IMR-90 (cell line): ENCODE measurements at regions not wholly inside any gene's neighbourhood (a gene's known extent, or its start where the extent isn't known, plus 50 kb on each side); places are given as distances from the start of the nearest gene placed in this dataset.

ENCODE experiments used
- ATAC-seq: fragments of 200-7000 bp; cut with Tn5 transposase; 2 replicates; pipeline ENCODE4 v1.9.1; 2020; ENCODE audit warnings: low read depth, mild to moderate bottlenecking, moderate library complexity
- BruUV-seq: library from RNA; stranded (reverse); fragments of 400-500 nt; replicated peaks from 2 replicates; lab custom pipeline; 2021; lab: Mats Ljungman, UMichigan
- CTCF ChIA-PET: fragments of 300-600 bp; formaldehyde crosslinking; extraction: SDS; loops from one replicate; lab custom pipeline; 2021; ENCODE audit warnings: antibody characterized with exemption; lab: Yijun Ruan, JAX
- POLR2A ChIA-PET: fragments of 300-600 bp; sonication (Branson Sonifier 250); formaldehyde crosslinking; loops from one replicate; lab custom pipeline; 2022; ENCODE audit warnings: antibody characterized with exemption; ENCODE audit not compliant: unreplicated experiment; lab: Charles Lee
- DNase-seq: peaks from one replicate; pipeline ENCODE4 v3.0.0; 2013
- H2AFZ ChIP-seq: replicated peaks from 2 replicates; pipeline ENCODE3; 2013; ENCODE audit warnings: low read length, mild to moderate bottlenecking; ENCODE audit not compliant: poor library complexity
- H2AK5ac ChIP-seq: 2 replicates; pipeline ENCODE4 v1.6.1; 2013; ENCODE audit warnings: low read depth, low read length, inconsistent platforms
- H2AK9ac ChIP-seq: replicated peaks from 2 replicates; pipeline ENCODE3; 2013; ENCODE audit warnings: mild to moderate bottlenecking, low read depth, low read length, moderate library complexity; ENCODE audit not compliant: poor library complexity
- H2BK120ac ChIP-seq: 2 replicates; pipeline ENCODE4 v1.6.1; 2013; ENCODE audit warnings: low read depth, low read length, inconsistent platforms
- H2BK15ac ChIP-seq: 3 replicates; pipeline ENCODE4 v1.6.1; 2013; ENCODE audit warnings: low read depth, low read length, inconsistent platforms
- H2BK20ac ChIP-seq: 2 replicates; pipeline ENCODE4 v1.6.1; 2013; ENCODE audit warnings: low read depth, mild to moderate bottlenecking, inconsistent platforms, low read length, moderate library complexity
- H2BK5ac ChIP-seq: 2 replicates; pipeline ENCODE4 v1.6.1; 2013; ENCODE audit warnings: mild to moderate bottlenecking, low read depth, low read length, inconsistent platforms; ENCODE audit not compliant: poor library complexity, severe bottlenecking
- H3K14ac ChIP-seq: replicated peaks from 2 replicates; pipeline ENCODE4 v1.6.1; 2013; ENCODE audit warnings: low read depth, low read length, inconsistent platforms
- H3K18ac ChIP-seq: 2 replicates; pipeline ENCODE4 v1.6.1; 2013; ENCODE audit warnings: low read depth, low read length, control low read depth
- H3K23ac ChIP-seq: 2 replicates; pipeline ENCODE4 v1.6.1; 2013; ENCODE audit warnings: low read depth, low read length, inconsistent platforms
- H3K27ac ChIP-seq: 2 replicates; pipeline ENCODE4 v1.5.1; 2013; ENCODE audit warnings: mild to moderate bottlenecking, control low read depth, low read length; ENCODE audit not compliant: insufficient read depth
- H3K27me3 ChIP-seq: 2 replicates; pipeline ENCODE4 v1.6.1; 2013; ENCODE audit warnings: low read length; ENCODE audit not compliant: control insufficient read depth, insufficient read depth
- H3K36me3 ChIP-seq: 2 replicates; pipeline ENCODE4 v1.6.1; 2013; ENCODE audit warnings: low read length, mixed read lengths; ENCODE audit not compliant: control insufficient read depth, insufficient read depth
- H3K4ac ChIP-seq: 2 replicates; pipeline ENCODE4 v1.6.1; 2013; ENCODE audit warnings: low read depth, low read length, inconsistent platforms
- H3K4me1 ChIP-seq: 2 replicates; pipeline ENCODE4 v1.6.1; 2013; ENCODE audit warnings: low read length, mixed read lengths; ENCODE audit not compliant: control insufficient read depth, insufficient read depth
- H3K4me2 ChIP-seq: 2 replicates; pipeline ENCODE4 v1.6.1; 2013; ENCODE audit warnings: low read depth, mild to moderate bottlenecking, control low read depth, low read length, moderate library complexity
- H3K4me3 ChIP-seq: 2 replicates; pipeline ENCODE4 v1.5.1; 2013; ENCODE audit warnings: low read depth, mild to moderate bottlenecking, control low read depth, low read length, moderate library complexity; ENCODE audit not compliant: insufficient read depth
- H3K56ac ChIP-seq: 2 replicates; pipeline ENCODE4 v1.6.1; 2013; ENCODE audit warnings: low read length, inconsistent platforms; ENCODE audit not compliant: insufficient read depth; ENCODE audit errors: extremely low read depth
- H3K79me1 ChIP-seq, 2 experiments: 2 replicates each; pipeline ENCODE4 v1.6.1; 2013; ENCODE audit warnings: low read length in 2 of 2, inconsistent platforms in 1 of 2, low read depth in 1 of 2
- H3K9ac ChIP-seq: 2 replicates; pipeline ENCODE4 v1.6.1; 2013; ENCODE audit warnings: low read depth, low read length, control low read depth
- H3K9me1 ChIP-seq: 2 replicates; pipeline ENCODE4 v1.6.1; 2013; ENCODE audit warnings: low read length, inconsistent platforms; ENCODE audit not compliant: insufficient read depth
- H3K9me3 ChIP-seq: 2 replicates; pipeline ENCODE4 v1.6.1; 2013; ENCODE audit warnings: low read length; ENCODE audit not compliant: control insufficient read depth, insufficient read depth
- H4K20me1 ChIP-seq: 2 replicates; pipeline ENCODE4 v1.6.1; 2013; ENCODE audit warnings: low read length, inconsistent platforms; ENCODE audit not compliant: insufficient read depth
- H4K5ac ChIP-seq: 2 replicates; pipeline ENCODE4 v1.6.1; 2013; ENCODE audit warnings: mild to moderate bottlenecking, low read depth, low read length, control low read depth
- H4K8ac ChIP-seq, 2 experiments: 2 replicates each; pipeline ENCODE4 v1.6.1; 2013; ENCODE audit warnings: low read depth in 2 of 2, low read length in 2 of 2, control low read depth in 1 of 2, inconsistent platforms in 1 of 2
- H4K91ac ChIP-seq: 2 replicates; pipeline ENCODE4 v1.6.1; 2013; ENCODE audit warnings: low read depth, low read length, inconsistent platforms; ENCODE audit not compliant: insufficient read depth
- BHLHE40 ChIP-seq: fragments of 150-350 bp; IDR thresholded peaks from 2 replicates; pipeline ENCODE4 v1.6.1; 2016; ENCODE audit warnings: mild to moderate bottlenecking, low read depth, low read length
- CEBPB ChIP-seq: IDR thresholded peaks from 2 replicates; pipeline ENCODE4 v1.6.1; 2012; ENCODE audit warnings: low read depth, low read length, improper control_type of control experiment
- CHD1 ChIP-seq: IDR thresholded peaks from 2 replicates; pipeline ENCODE4 v1.6.1; 2012; ENCODE audit warnings: low read depth, low read length, improper control_type of control experiment
- CTCF ChIP-seq: conservative IDR thresholded peaks from 2 replicates; pipeline ENCODE4 v1.5.1; 2012; ENCODE audit warnings: mild to moderate bottlenecking, low read depth, low read length, improper control_type of control experiment
- ELK1 ChIP-seq: fragments of 150-350 bp; IDR thresholded peaks from 2 replicates; pipeline ENCODE4 v1.6.1; 2016; ENCODE audit warnings: low read depth, mild to moderate bottlenecking, low read length, moderate library complexity, borderline replicate concordance
- FOS ChIP-seq: fragments of 150-350 bp; IDR thresholded peaks from 2 replicates; pipeline ENCODE4 v1.6.1; 2016; ENCODE audit warnings: low read depth, low read length
- MAFK ChIP-seq: IDR thresholded peaks from 2 replicates; pipeline ENCODE4 v1.6.1; 2012; ENCODE audit warnings: low read depth, low read length, improper control_type of control experiment
- MAZ ChIP-seq: IDR thresholded peaks from 2 replicates; pipeline ENCODE4 v1.6.1; 2012; ENCODE audit warnings: low read depth, mild to moderate bottlenecking, low read length, improper control_type of control experiment, moderate library complexity, borderline replicate concordance
- MXI1 ChIP-seq: IDR thresholded peaks from 2 replicates; pipeline ENCODE4 v1.6.1; 2012; ENCODE audit warnings: low read depth, mild to moderate bottlenecking, low read length, moderate library complexity, borderline replicate concordance
- NFE2L2 ChIP-seq: fragments of 150-350 bp; IDR thresholded peaks from 2 replicates; pipeline ENCODE4 v1.6.1; 2016; ENCODE audit warnings: low read depth, mild to moderate bottlenecking, low read length
- POLR2A ChIP-seq: IDR thresholded peaks from 2 replicates; pipeline ENCODE4 v1.6.1; 2012; ENCODE audit warnings: mild to moderate bottlenecking, low read depth, low read length
- RAD21 ChIP-seq: IDR thresholded peaks from 2 replicates; pipeline ENCODE4 v1.6.1; 2012; ENCODE audit warnings: low read length, improper control_type of control experiment
- RCOR1 ChIP-seq: IDR thresholded peaks from 2 replicates; pipeline ENCODE4 v1.6.1; 2012; ENCODE audit warnings: mild to moderate bottlenecking, low read length, improper control_type of control experiment; ENCODE audit not compliant: insufficient replicate concordance
- RFX5 ChIP-seq: IDR thresholded peaks from 2 replicates; pipeline ENCODE4 v1.8.0; 2012; ENCODE audit warnings: low read depth, mild to moderate bottlenecking, low read length, moderate library complexity
- SMC3 ChIP-seq: fragments of 150-350 bp; IDR thresholded peaks from 2 replicates; pipeline ENCODE4 v1.6.1; 2016; ENCODE audit warnings: low read depth, mild to moderate bottlenecking, antibody characterized with exemption, low read length, moderate library complexity
- USF2 ChIP-seq: fragments of 150-350 bp; IDR thresholded peaks from 2 replicates; pipeline ENCODE4 v1.6.1; 2017; ENCODE audit warnings: mild to moderate bottlenecking, antibody characterized with exemption, low read length, low read depth
- dilution Hi-C: fragments of 300-500 bp; cut with HindIII; formaldehyde crosslinking; loops from one replicate; pipeline ENCODE4 v1.14.3; 2018; ENCODE audit warnings: low sequenced_read_pairs; ENCODE audit not compliant: unreplicated experiment
- in situ Hi-C: fragments of 300-500 bp; cut with MboI; formaldehyde crosslinking; loops from 3 replicates; pipeline ENCODE4 v1.14.3; 2019; ENCODE audit warnings: low sequenced_read_pairs, inconsistent platforms, mixed read lengths
- intact Hi-C: fragments of 100-400 bp; cut with micrococcal nuclease; formaldehyde crosslinking; loops from 2 replicates; pipeline ENCODE4 v1.10.0; 2022

- in situ Hi-C loops, result no loop called here
- H4K20me1 ChIP-seq, result no peaks in the 10 kb centered on the region
- no peak overlapping the region for H3K4me2 ChIP-seq
- TF ChIP-seq SMC3 (no peak), MXI1 (no peak), CHD1 (no peak), CEBPB (no peak), USF2 (no peak), RCOR1 (no peak), CTCF (no peak), MAZ (no peak), BHLHE40 (no peak), RFX5 (no peak), RAD21 (no peak), FOS (no peak), ELK1 (no peak), NFE2L2 (no peak), MAFK (no peak), POLR2A (no peak)
- H3K9me3 ChIP-seq, result no peaks in the 10 kb centered on the region
- no TSS peak for BruUV-seq
- H2BK20ac ChIP-seq, result no peak overlapping the region
- H3K27ac ChIP-seq, result no peak overlapping the region
- H2AK9ac ChIP-seq, result no peak overlapping the region
- no peak overlapping the region for H2AK5ac ChIP-seq
- no peaks in the 10 kb centered on the region for H3K9me1 ChIP-seq
- no peak overlapping the region for H2AFZ ChIP-seq
- POLR2A ChIA-PET, result interaction anchor here (0.6 kb wide), 1 partner anchor 23 kb away, joined by 10 read pairs; no protein-coding TSS in a partner anchor
- no peaks in the 10 kb centered on the region for H3K27me3 ChIP-seq
- no peak overlapping the region for H4K5ac ChIP-seq
- H4K91ac ChIP-seq, result no peak overlapping the region
- DNase-seq, result no peak
- no peaks in the 10 kb centered on the region for H3K36me3 ChIP-seq
- no peak overlapping the region for H4K8ac ChIP-seq
- intact Hi-C loops, result no loop called here
- no peak overlapping the region for H2BK120ac ChIP-seq
- no peak overlapping the region for H3K4me3 ChIP-seq
- H3K4ac ChIP-seq, result no peak overlapping the region
- CTCF ChIA-PET, result no interaction called here
- H3K79me1 ChIP-seq, result no peaks in the 10 kb centered on the region
- no peaks in the 10 kb centered on the region for H3K4me1 ChIP-seq
- H3K56ac ChIP-seq, result no peak overlapping the region
- H3K9ac ChIP-seq, result no peak overlapping the region
- no peak overlapping the region for H2BK5ac ChIP-seq
- no peak overlapping the region for H3K14ac ChIP-seq
- H2BK15ac ChIP-seq, result no peak overlapping the region
- dilution Hi-C loops, result no loop called here
- no peak overlapping the region for H3K18ac ChIP-seq
- H3K23ac ChIP-seq, result no peak overlapping the region
- no peak for ATAC-seq
Observed at GRCh38 chr13:72505376-72505775, 222.1 kb downstream of the MZT1 start.
